ENCODE measurements at regions not wholly inside any gene's neighbourhood (a gene's known extent, or its start where the extent isn't known, plus 50 kb on each side); places are given as distances from the start of the nearest gene placed in this dataset.

GRCh38 chr22:48085901-48086645, 1323.6 kb downstream of the TBC1D22A start:
- no peaks in the 10 kb centered on the region for H3K9me3 Mint-ChIP-seq
- TF ChIP-seq, protein P1, sequence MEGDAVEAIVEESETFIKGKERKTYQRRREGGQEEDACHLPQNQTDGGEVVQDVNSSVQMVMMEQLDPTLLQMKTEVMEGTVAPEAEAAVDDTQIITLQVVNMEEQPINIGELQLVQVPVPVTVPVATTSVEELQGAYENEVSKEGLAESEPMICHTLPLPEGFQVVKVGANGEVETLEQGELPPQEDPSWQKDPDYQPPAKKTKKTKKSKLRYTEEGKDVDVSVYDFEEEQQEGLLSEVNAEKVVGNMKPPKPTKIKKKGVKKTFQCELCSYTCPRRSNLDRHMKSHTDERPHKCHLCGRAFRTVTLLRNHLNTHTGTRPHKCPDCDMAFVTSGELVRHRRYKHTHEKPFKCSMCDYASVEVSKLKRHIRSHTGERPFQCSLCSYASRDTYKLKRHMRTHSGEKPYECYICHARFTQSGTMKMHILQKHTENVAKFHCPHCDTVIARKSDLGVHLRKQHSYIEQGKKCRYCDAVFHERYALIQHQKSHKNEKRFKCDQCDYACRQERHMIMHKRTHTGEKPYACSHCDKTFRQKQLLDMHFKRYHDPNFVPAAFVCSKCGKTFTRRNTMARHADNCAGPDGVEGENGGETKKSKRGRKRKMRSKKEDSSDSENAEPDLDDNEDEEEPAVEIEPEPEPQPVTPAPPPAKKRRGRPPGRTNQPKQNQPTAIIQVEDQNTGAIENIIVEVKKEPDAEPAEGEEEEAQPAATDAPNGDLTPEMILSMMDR (IDR thresholded peaks at IDR 0.05; ENCODE audit: unreplicated experiment in 3 of 3) = no peak
- H3K27me3 Mint-ChIP-seq (ENCODE audit: low read depth) = peaks cover 39% of the 10 kb centered on the region
- no peak overlapping the region for H3K27ac Mint-ChIP-seq
- no peak overlapping the region for H3K4me3 Mint-ChIP-seq
- H3K36me3 Mint-ChIP-seq (ENCODE audit: low read depth) = no peaks in the 10 kb centered on the region
- peaks cover 19% of the 10 kb centered on the region for H3K4me1 Mint-ChIP-seq

DNA sequence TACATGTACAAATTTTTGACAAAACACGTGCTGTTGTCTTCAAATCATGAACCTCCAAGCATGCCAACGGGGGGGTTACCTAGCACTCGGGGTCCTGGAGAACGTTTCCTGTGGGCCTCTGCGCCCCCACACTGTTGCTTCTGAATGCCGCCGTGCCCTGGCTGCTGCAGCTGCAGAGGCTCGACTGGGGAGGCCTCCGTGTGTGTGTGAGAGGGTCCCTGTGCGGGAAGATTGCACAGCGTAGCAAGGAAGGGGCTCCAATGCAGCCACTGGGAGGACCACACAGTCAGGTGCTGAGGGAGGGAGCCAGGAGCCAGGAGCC, 1322.2 kb downstream of the TBC1D22A start:
- no peak overlapping the region for H3K4me3 Mint-ChIP-seq
- H3K36me3 Mint-ChIP-seq (ENCODE audit: low read depth) = no peaks in the 10 kb centered on the region
- peaks cover 5% of the 10 kb centered on the region for H3K4me1 Mint-ChIP-seq
- no peaks in the 10 kb centered on the region for H3K9me3 Mint-ChIP-seq
- H3K27ac Mint-ChIP-seq = no peak overlapping the region
- TF ChIP-seq, protein P1 (IDR thresholded peaks at IDR 0.05; ENCODE audit: unreplicated experiment in 3 of 3) = no peak
- H3K27me3 Mint-ChIP-seq (ENCODE audit: low read depth) = peaks cover 40% of the 10 kb centered on the region

DNA sequence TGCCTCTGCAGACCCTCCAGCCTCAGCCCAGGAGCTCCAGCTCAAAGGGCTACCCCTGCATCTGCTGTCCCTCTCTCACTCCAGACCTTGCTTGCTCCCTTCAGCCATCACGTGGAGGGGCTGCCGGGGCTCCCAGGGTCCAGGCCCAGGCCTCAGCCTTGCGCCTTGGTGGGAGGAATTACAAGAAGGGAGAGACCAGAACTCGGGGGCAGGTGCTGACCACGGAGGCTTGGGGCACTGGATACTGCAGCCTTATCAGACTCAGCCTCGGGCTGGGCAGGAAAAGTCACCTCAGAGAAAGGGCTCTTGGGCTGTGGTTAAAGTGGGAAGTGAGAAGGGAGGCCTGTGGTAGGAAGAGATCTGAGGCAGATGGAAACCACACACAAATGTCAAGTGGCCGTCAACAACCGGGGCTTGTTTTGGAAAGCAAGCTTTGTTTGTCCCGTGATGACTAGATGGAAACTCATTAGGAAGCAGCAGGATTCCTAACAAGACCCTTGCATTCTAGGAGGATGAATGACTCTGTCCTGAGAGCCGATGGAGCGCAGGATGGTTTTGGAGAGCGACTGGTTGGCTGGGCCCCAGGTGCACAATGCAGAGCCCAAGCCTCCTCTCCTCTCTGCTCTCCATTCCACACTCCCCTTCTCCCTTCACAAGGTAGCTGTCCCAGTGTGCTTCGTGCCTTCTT, 1321.7 kb downstream of the TBC1D22A start:
- Mint-ChIP-seq H3K4me1 (peaks cover 3% of the 10 kb centered on the region), H3K27ac (no peak overlapping the region), H3K36me3 (ENCODE audit: low read depth) (no peaks in the 10 kb centered on the region), H3K27me3 (ENCODE audit: low read depth) (peaks cover 45% of the 10 kb centered on the region), H3K4me3 (no peak overlapping the region), H3K9me3 (no peaks in the 10 kb centered on the region)
- TF ChIP-seq, protein P1 (IDR thresholded peaks at IDR 0.05; ENCODE audit: unreplicated experiment in 3 of 3) = no peak

DNA sequence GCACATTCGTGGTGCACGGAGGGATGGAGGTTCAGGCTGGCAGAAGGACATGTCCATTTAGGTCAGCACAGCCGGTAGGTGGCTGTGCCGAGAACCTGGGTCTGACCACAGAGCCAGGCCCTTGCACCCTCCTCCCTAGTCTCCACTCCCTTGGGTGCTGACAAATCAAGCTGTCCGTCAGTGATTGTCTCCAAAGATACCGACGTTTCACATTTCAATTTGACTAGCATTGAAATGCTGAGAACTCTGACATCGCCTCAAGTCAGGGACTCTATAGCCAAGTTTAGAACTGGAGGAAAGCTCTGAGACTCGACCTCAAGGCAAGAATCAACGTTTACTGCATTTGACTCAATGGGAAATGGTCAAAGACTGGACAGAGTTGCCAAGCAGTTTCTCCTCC, 1321.1 kb downstream of the TBC1D22A start:
- Mint-ChIP-seq H3K36me3 (ENCODE audit: low read depth) (no peaks in the 10 kb centered on the region), H3K4me3 (no peak overlapping the region), H3K4me1 (peaks cover 3% of the 10 kb centered on the region), H3K9me3 (no peaks in the 10 kb centered on the region), H3K27ac (no peak overlapping the region), H3K27me3 (ENCODE audit: low read depth) (peaks cover 50% of the 10 kb centered on the region)
- TF ChIP-seq, protein P1 (IDR thresholded peaks at IDR 0.05; ENCODE audit: unreplicated experiment in 3 of 3) = no peak

GRCh38 chr22:48082284-48082683, 1319.8 kb downstream of the TBC1D22A start:
- H3K4me1 Mint-ChIP-seq = peaks cover 4% of the 10 kb centered on the region
- H3K4me3 Mint-ChIP-seq = no peak overlapping the region

More at GRCh38 chr22:48082284-48082683, 1319.8 kb downstream of the TBC1D22A start:
- H3K27ac Mint-ChIP-seq = no peak overlapping the region
- no peaks in the 10 kb centered on the region for H3K9me3 Mint-ChIP-seq
- TF ChIP-seq, protein P1 (IDR thresholded peaks at IDR 0.05; ENCODE audit: unreplicated experiment in 3 of 3) = no peak
- no peaks in the 10 kb centered on the region for H3K36me3 Mint-ChIP-seq (ENCODE audit: low read depth)
- peaks cover 63% of the 10 kb centered on the region for H3K27me3 Mint-ChIP-seq (ENCODE audit: low read depth)

All from nephron (organoid).